Common myeloid progenitor, CD34-positive (primary cell): ENCODE measurements at regions not wholly inside any gene's neighbourhood (a gene's known extent, or its start where the extent isn't known, plus 50 kb on each side); places are given as distances from the start of the nearest gene placed in this dataset.

Experiments
- CTCF ChIA-PET: fragments of 350-600 bp; sonication (Branson Sonifier 250); formaldehyde crosslinking; loops from one replicate; lab custom pipeline; 2021; ENCODE audit warnings: antibody characterized with exemption; lab: Charles Lee
- POLR2A ChIA-PET: fragments of 350-600 bp; sonication (Branson Sonifier 250); formaldehyde crosslinking; loops from one replicate; lab custom pipeline; 2021; ENCODE audit warnings: antibody characterized with exemption; lab: Charles Lee
- DNase-seq, 3 donors: peaks; one replicate each; pipeline versions ENCODE4 v3.0.0 to v3.0.0-alpha.2; 2013
- H3K27ac ChIP-seq, 2 experiments: 1 replicate in 1 of 2; 2 replicates in 1 of 2; pipeline ENCODE4 v1.7.0; 2013; ENCODE audit warnings: inconsistent platforms in 2 of 2, low read length in 2 of 2, mild to moderate bottlenecking in 2 of 2, low read depth in 1 of 2, moderate library complexity in 1 of 2; ENCODE audit not compliant: severe bottlenecking in 2 of 2, insufficient read depth in 1 of 2, poor library complexity in 1 of 2
- H3K27me3 ChIP-seq, 5 experiments: replicated peaks in 2 of 5; 1 replicate in 3 of 5; 2 replicates in 2 of 5; pipeline versions ENCODE4 v1.6.1 to v1.7.0; 2013; ENCODE audit warnings: low read length in 4 of 5, mild to moderate bottlenecking in 2 of 5, moderate library complexity in 2 of 5, inconsistent platforms in 1 of 5; ENCODE audit not compliant: insufficient read depth in 5 of 5, control insufficient read depth in 4 of 5
- H3K36me3 ChIP-seq, 4 experiments: 1 replicate in 2 of 4; 2 replicates in 2 of 4; pipeline versions ENCODE4 v1.6.1 to v1.7.0; 2013; ENCODE audit warnings: low read length in 3 of 4, control low read depth in 1 of 4, mild to moderate bottlenecking in 1 of 4; ENCODE audit not compliant: control insufficient read depth in 4 of 4, insufficient read depth in 4 of 4
- H3K4me1 ChIP-seq, 4 experiments: 1 replicate in 3 of 4; 2 replicates in 1 of 4; pipeline versions ENCODE4 v1.6.1 to v1.7.1; 2013; ENCODE audit warnings: low read length in 3 of 4, mild to moderate bottlenecking in 3 of 4, control low read depth in 1 of 4, inconsistent platforms in 1 of 4, moderate library complexity in 1 of 4; ENCODE audit not compliant: control insufficient read depth in 4 of 4, insufficient read depth in 4 of 4; ENCODE audit errors: control extremely low read depth in 1 of 4
- H3K4me3 ChIP-seq, 7 experiments: 1 replicate in 4 of 7; 2 replicates in 3 of 7; pipeline versions ENCODE4 v1.5.1 to v1.7.0; 2013; ENCODE audit warnings: mild to moderate bottlenecking in 7 of 7, low read length in 6 of 7, moderate library complexity in 6 of 7, inconsistent platforms in 2 of 7, low read depth in 2 of 7, control low read depth in 1 of 7; ENCODE audit not compliant: insufficient read depth in 4 of 7, control insufficient read depth in 1 of 7; ENCODE audit errors: extremely low read depth in 1 of 7
- H3K9me3 ChIP-seq, 5 experiments: 1 replicate in 4 of 5; 2 replicates in 1 of 5; pipeline versions ENCODE4 v1.6.1 to v1.7.1; 2013; ENCODE audit warnings: low read length in 4 of 5, mild to moderate bottlenecking in 2 of 5, inconsistent platforms in 1 of 5, low read depth in 1 of 5, moderate library complexity in 1 of 5; ENCODE audit not compliant: control insufficient read depth in 4 of 5, insufficient read depth in 2 of 5; ENCODE audit errors: control extremely low read depth in 1 of 5
- WGBS: methylation state at CpG from one replicate; pipeline ENCODE4 v1.1.5; 2013; ENCODE audit not compliant: insufficient coverage; 5-methylcytosine and 5-hydroxymethylcytosine counted together

DNA sequence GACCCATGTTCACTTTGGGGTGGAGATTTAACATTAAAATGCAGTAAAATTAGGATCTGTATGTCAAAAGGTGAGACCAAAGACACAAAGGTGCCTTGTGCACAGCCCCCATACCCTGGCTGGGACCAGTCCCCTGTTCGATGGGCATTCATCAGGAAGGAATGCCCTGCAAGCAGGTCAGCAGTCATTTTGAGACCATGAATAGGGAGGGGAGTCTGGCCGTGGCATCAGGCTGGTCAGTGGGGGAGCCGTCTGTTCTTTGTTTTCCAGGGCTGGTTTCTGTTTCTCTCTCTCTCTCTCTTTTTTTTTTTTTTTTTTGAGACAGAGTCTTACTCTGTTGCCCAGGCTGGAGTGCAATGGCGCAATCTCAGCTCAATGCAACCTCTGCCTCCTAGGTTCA is 68.9 kb upstream of the GOLM1 start:
- H3K27ac ChIP-seq, result no peak overlapping the region
- peaks cover 0 to 7% (median 0%) of the 10 kb centered on the region in 5 experiments for H3K9me3 ChIP-seq
- H3K36me3 ChIP-seq, result no peaks in the 10 kb centered on the region
- WGBS, result no CpG with 5 or more reads among the region's 4 CpGs
- CTCF ChIA-PET, result no interaction called here
- H3K4me1 ChIP-seq, result no peaks in the 10 kb centered on the region
- peaks cover 0 to 3% (median 0%) of the 10 kb centered on the region in 5 experiments for H3K27me3 ChIP-seq
- H3K4me3 ChIP-seq, result no peak overlapping the region
- no peak for DNase-seq
- POLR2A ChIA-PET, result interaction anchor here (0.6 kb wide), 1 partner anchor 202 kb away, joined by 3 read pairs; no protein-coding TSS in a partner anchor

DNA sequence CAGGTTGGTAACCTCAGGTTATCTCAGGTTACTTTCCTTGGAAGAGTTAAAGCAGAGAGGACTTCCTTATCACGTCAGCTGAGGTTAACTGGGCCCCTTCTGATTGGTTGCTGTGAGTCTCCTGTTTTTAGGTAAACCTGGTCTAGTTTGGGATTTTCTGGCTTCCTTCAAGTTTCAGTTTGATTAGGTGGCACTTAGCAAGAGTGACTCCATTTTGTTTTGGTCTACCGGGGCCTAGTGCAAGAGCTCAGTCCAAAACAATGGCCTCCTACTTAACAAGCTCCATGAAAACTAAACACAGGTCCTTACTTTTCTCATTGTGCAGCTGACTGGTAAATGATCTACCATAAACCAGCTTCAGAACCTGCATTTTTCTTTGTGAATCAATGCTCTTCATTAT is 67.2 kb upstream of the GOLM1 start:
- POLR2A ChIA-PET, result no interaction called here
- DNase-seq, result no peak
- WGBS, result 100% methylated on average over 2 of the region's 2 CpGs
- H3K9me3 ChIP-seq, result peaks cover 0 to 7% (median 0%) of the 10 kb centered on the region in 5 experiments
- CTCF ChIA-PET, result no interaction called here
- H3K27ac ChIP-seq, result no peak overlapping the region
- H3K36me3 ChIP-seq, result no peaks in the 10 kb centered on the region
- H3K4me3 ChIP-seq, result no peak overlapping the region
- peaks cover 0 to 3% (median 0%) of the 10 kb centered on the region in 5 experiments for H3K27me3 ChIP-seq
- H3K4me1 ChIP-seq, result no peaks in the 10 kb centered on the region

DNA sequence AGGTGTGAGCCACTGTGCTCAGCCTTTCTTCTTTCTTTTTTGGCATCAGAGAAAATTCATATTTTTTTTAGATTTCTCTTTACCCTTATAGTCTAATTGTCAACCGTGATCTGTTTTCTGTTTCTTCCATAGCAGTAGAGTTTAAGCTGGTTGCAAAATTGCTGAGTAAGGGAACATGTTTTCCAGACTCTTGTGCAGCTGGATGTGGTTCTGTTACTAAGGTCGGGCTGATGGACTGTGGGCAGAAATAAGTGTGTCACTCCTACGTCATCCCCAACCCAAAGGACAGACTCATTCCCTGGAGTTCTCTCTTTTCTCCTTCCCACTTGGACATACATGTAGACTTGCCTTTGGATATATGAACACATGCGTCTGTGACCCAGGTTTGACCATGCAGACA is 64.1 kb upstream of the GOLM1 start:
- POLR2A ChIA-PET, result no interaction called here
- H3K36me3 ChIP-seq, result no peaks in the 10 kb centered on the region
- peaks cover 0 to 7% (median 0%) of the 10 kb centered on the region in 5 experiments for H3K9me3 ChIP-seq
- 96% methylated on average over 4 of the region's 4 CpGs for WGBS
- H3K27ac ChIP-seq, result no peak overlapping the region
- DNase-seq, result no peak
- H3K4me3 ChIP-seq, result no peak overlapping the region
- no peaks in the 10 kb centered on the region for H3K4me1 ChIP-seq
- CTCF ChIA-PET, result no interaction called here
- peaks cover 0 to 3% (median 0%) of the 10 kb centered on the region in 5 experiments for H3K27me3 ChIP-seq
